Thyroid gland (tissue), 4 donors: ENCODE measurements at regions not wholly inside any gene's neighbourhood (a gene's known extent, or its start where the extent isn't known, plus 50 kb on each side); places are given as distances from the start of the nearest gene placed in this dataset.

Source experiments
- DNase-seq, 2 donors: peaks; one replicate each; pipeline ENCODE4 v3.0.0-alpha.2; 2019
- H3K27ac ChIP-seq, 3 donors: fragments of 200-600 bp; sonication (generic); 1 replicate in 2 of 3; 2 replicates in 1 of 3; pipeline ENCODE4 v1.5.1; 2016 to 2019; ENCODE audit warnings: mild to moderate bottlenecking in 1 of 3, moderate library complexity in 1 of 3
- H3K27me3 ChIP-seq: fragments of 200-600 bp; sonication (generic); one replicate; pipeline ENCODE4 v1.5.1; 2019
- H3K36me3 ChIP-seq, 2 donors: fragments of 200-600 bp; sonication (generic); one replicate each; pipeline ENCODE4 v1.5.1; 2016 to 2019
- H3K4me1 ChIP-seq, 2 donors: fragments of 200-600 bp; sonication (generic); one replicate each; pipeline ENCODE4 v1.5.1; 2017 to 2019
- H3K4me3 ChIP-seq, 3 donors: fragments of 200-600 bp; sonication (generic); replicated peaks in 1 of 3; 1 replicate in 2 of 3; 2 replicates in 1 of 3; pipeline ENCODE4 v1.5.1; 2016; ENCODE audit warnings: mild to moderate bottlenecking in 1 of 3
- H3K9me3 ChIP-seq: fragments of 200-600 bp; sonication (generic); one replicate; pipeline ENCODE4 v1.5.1; 2017
- CTCF ChIP-seq, 6 experiments: fragments of 200-600 bp in 3 of 6; fragments of 450-650 bp in 3 of 6; sonication (generic) in 3 of 6; IDR thresholded peaks; one replicate each; pipeline ENCODE4 v1.5.1; 2016 to 2019; ENCODE audit warnings: antibody characterized with exemption in 6 of 6, mild to moderate bottlenecking in 2 of 6, inconsistent platforms in 1 of 6, moderate library complexity in 1 of 6
- POLR2A ChIP-seq, 2 donors: fragments of 450-650 bp; IDR thresholded peaks; one replicate each; pipeline ENCODE4 v1.6.1; 2017; ENCODE audit warnings: antibody characterized with exemption in 2 of 2, mild to moderate bottlenecking in 2 of 2, moderate library complexity in 1 of 2
- WGBS, 2 donors: methylation state at CpG; one replicate each; pipeline ENCODE4 v1.1.5; 2017; 5-methylcytosine and 5-hydroxymethylcytosine counted together
- intact Hi-C: fragments of 100-400 bp; cut with DNase I; formaldehyde crosslinking; loops from one replicate; pipeline ENCODE4 v1.15.1; 2023

- H3K4me1 ChIP-seq: no peaks in the 10 kb centered on the region
- no peaks in the 10 kb centered on the region for H3K9me3 ChIP-seq
- DNase-seq: no peak
- H3K36me3 ChIP-seq: no peaks in the 10 kb centered on the region
- no peaks in the 10 kb centered on the region for H3K27me3 ChIP-seq
- H3K4me3 ChIP-seq: no peak overlapping the region
- WGBS, 2 donors: 91 to 96% methylated on average over 1 of the region's 1 CpG
- intact Hi-C loops: no loop called here
- H3K27ac ChIP-seq: no peak overlapping the region
- no peak for TF ChIP-seq CTCF (IDR thresholded peaks at IDR 0.05)
- no peak for TF ChIP-seq POLR2A (IDR thresholded peaks at IDR 0.05)
Observed at GRCh38 chr2:176477336-176477735, 208.1 kb downstream of the MTX2 start.

GRCh38 chr2:176479961-176480360 lies 210.7 kb downstream of the MTX2 start:
- Histone ChIP-seq H3K4me1 (no peaks in the 10 kb centered on the region), H3K4me3 (no peak overlapping the region), H3K36me3 (no peaks in the 10 kb centered on the region), H3K27ac (no peak overlapping the region), H3K27me3 (no peaks in the 10 kb centered on the region), H3K9me3 (no peaks in the 10 kb centered on the region)
- intact Hi-C loops: no loop called here
- DNase-seq: no peak
- TF ChIP-seq CTCF (IDR thresholded peaks at IDR 0.05): no peak
- no peak for TF ChIP-seq POLR2A (IDR thresholded peaks at IDR 0.05)
- 78 to 94% methylated on average over 1 of the region's 1 CpG for WGBS, 2 donors

- no peak overlapping the region for H3K27ac ChIP-seq
- intact Hi-C loops: no loop called here
- H3K4me1 ChIP-seq: no peaks in the 10 kb centered on the region
- H3K4me3 ChIP-seq: no peak overlapping the region
- H3K27me3 ChIP-seq: no peaks in the 10 kb centered on the region
- no peaks in the 10 kb centered on the region for H3K36me3 ChIP-seq
- WGBS, 2 donors: 82 to 84% methylated on average over 3 of the region's 3 CpGs
- DNase-seq: no peak
- TF ChIP-seq CTCF (IDR thresholded peaks at IDR 0.05) (no peak), POLR2A (IDR thresholded peaks at IDR 0.05) (no peak)
- no peaks in the 10 kb centered on the region for H3K9me3 ChIP-seq
Observed at GRCh38 chr2:176482107-176482506, 212.9 kb downstream of the MTX2 start.

- H3K4me3 ChIP-seq: no peak overlapping the region
- H3K9me3 ChIP-seq: no peaks in the 10 kb centered on the region
- WGBS, 2 donors: 67 to 72% methylated on average over 7 of the region's 7 CpGs
- no peaks in the 10 kb centered on the region for H3K4me1 ChIP-seq
- no peak for TF ChIP-seq POLR2A (IDR thresholded peaks at IDR 0.05)
- no peak for TF ChIP-seq CTCF (IDR thresholded peaks at IDR 0.05)
- DNase-seq: no peak
- H3K27ac ChIP-seq: no peak overlapping the region
- no peaks in the 10 kb centered on the region for H3K36me3 ChIP-seq
- intact Hi-C loops: no loop called here
- peaks cover 3% of the 10 kb centered on the region for H3K27me3 ChIP-seq
Observed at GRCh38 chr2:176483476-176483875, 214.2 kb downstream of the MTX2 start.

- Histone ChIP-seq H3K27me3 (peaks cover 3% of the 10 kb centered on the region), H3K36me3 (no peaks in the 10 kb centered on the region), H3K4me1 (no peaks in the 10 kb centered on the region), H3K27ac (no peak overlapping the region), H3K4me3 (no peak overlapping the region), H3K9me3 (no peaks in the 10 kb centered on the region)
- intact Hi-C loops: no loop called here
- 88 to 89% methylated on average over 10 of the region's 10 CpGs for WGBS, 2 donors
- TF ChIP-seq CTCF (IDR thresholded peaks at IDR 0.05) (no peak), POLR2A (IDR thresholded peaks at IDR 0.05) (no peak)
- DNase-seq: no peak
Observed at GRCh38 chr2:176483901-176484568, 214.8 kb downstream of the MTX2 start.
